Breast epithelium (tissue), 3 donors: ENCODE measurements at regions not wholly inside any gene's neighbourhood (a gene's known extent, or its start where the extent isn't known, plus 50 kb on each side); places are given as distances from the start of the nearest gene placed in this dataset.

ENCODE experiments used
- POLR2A ChIP-seq: fragments of 450-650 bp; IDR thresholded peaks from one replicate; pipeline ENCODE4 v1.6.1; 2016; ENCODE audit warnings: antibody characterized with exemption, mild to moderate bottlenecking, moderate library complexity
- TF ChIP-seq, protein P1 (sequence below), 3 donors: fragments of 450-650 bp; IDR thresholded peaks; one replicate each; pipeline ENCODE4 v1.5.1; 2016 to 2017; ENCODE audit warnings: antibody characterized with exemption in 3 of 3, mild to moderate bottlenecking in 3 of 3, moderate library complexity in 3 of 3

DNA sequence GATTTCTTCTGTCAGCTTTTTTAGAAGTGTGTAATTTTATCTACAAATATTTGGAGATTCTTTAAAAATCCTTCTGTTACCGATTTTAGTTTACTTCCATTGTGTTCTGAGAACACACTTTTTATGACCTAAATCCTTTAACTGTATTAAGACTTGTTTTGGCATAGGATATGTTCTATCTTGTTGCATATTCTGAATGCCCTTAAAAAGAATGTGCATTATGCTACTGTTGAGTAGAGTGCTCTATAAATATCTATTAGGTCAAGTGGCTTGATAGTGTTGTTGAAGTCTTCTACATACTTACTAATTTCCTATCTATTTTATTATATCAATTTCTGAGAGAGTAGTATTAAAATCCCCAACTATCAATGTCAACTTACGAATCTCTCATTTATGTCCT, 502.2 kb downstream of the MAFB start:
- TF ChIP-seq, protein P1, sequence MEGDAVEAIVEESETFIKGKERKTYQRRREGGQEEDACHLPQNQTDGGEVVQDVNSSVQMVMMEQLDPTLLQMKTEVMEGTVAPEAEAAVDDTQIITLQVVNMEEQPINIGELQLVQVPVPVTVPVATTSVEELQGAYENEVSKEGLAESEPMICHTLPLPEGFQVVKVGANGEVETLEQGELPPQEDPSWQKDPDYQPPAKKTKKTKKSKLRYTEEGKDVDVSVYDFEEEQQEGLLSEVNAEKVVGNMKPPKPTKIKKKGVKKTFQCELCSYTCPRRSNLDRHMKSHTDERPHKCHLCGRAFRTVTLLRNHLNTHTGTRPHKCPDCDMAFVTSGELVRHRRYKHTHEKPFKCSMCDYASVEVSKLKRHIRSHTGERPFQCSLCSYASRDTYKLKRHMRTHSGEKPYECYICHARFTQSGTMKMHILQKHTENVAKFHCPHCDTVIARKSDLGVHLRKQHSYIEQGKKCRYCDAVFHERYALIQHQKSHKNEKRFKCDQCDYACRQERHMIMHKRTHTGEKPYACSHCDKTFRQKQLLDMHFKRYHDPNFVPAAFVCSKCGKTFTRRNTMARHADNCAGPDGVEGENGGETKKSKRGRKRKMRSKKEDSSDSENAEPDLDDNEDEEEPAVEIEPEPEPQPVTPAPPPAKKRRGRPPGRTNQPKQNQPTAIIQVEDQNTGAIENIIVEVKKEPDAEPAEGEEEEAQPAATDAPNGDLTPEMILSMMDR (IDR thresholded peaks at IDR 0.05), result no peak
- no peak for TF ChIP-seq POLR2A
